HEK293T (cell line): ENCODE measurements at regions not wholly inside any gene's neighbourhood (a gene's known extent, or its start where the extent isn't known, plus 50 kb on each side); places are given as distances from the start of the nearest gene placed in this dataset.

Experiments
- ARNT ChIP-seq: fragments of 450-650 bp; IDR thresholded peaks from 2 replicates; pipeline ENCODE4 v1.6.1; 2017; ENCODE audit warnings: mild to moderate bottlenecking
- BHLHE40 ChIP-seq: fragments of 450-650 bp; IDR thresholded peaks from 2 replicates; pipeline ENCODE4 v1.6.1; 2016; ENCODE audit warnings: mild to moderate bottlenecking, moderate library complexity, borderline replicate concordance
- CTBP1 ChIP-seq: fragments of 450-650 bp; IDR thresholded peaks from 2 replicates; pipeline ENCODE4 v1.6.1; 2016; ENCODE audit warnings: borderline replicate concordance
- ELF4 ChIP-seq: fragments of 450-650 bp; IDR thresholded peaks from 2 replicates; pipeline ENCODE4 v1.6.1; 2017; ENCODE audit warnings: antibody characterized with exemption
- FOXA1 ChIP-seq: fragments of 450-650 bp; IDR thresholded peaks from 2 replicates; pipeline ENCODE4 v1.6.1; 2016; ENCODE audit warnings: mild to moderate bottlenecking
- FOXK2 ChIP-seq: fragments of 450-650 bp; IDR thresholded peaks from 2 replicates; pipeline ENCODE4 v1.6.1; 2016; ENCODE audit warnings: mild to moderate bottlenecking
- FOXM1 ChIP-seq: fragments of 450-650 bp; IDR thresholded peaks from 2 replicates; pipeline ENCODE4 v1.6.1; 2017; ENCODE audit warnings: mild to moderate bottlenecking, borderline replicate concordance
- L3MBTL2 ChIP-seq: fragments of 450-650 bp; conservative IDR thresholded peaks from 2 replicates; pipeline ENCODE4 v1.6.1; 2016; ENCODE audit warnings: mild to moderate bottlenecking
- PKNOX1 ChIP-seq: fragments of 450-650 bp; IDR thresholded peaks from 2 replicates; pipeline ENCODE4 v1.6.1; 2016
- SP1 ChIP-seq: fragments of 450-650 bp; IDR thresholded peaks from 2 replicates; pipeline ENCODE4 v1.6.1; 2017
- SUZ12 ChIP-seq: fragments of 450-650 bp; IDR thresholded peaks from 2 replicates; pipeline ENCODE4 v1.6.1; 2016; ENCODE audit warnings: mild to moderate bottlenecking
- TARDBP ChIP-seq: fragments of 450-650 bp; IDR thresholded peaks from 2 replicates; pipeline ENCODE4 v1.6.1; 2016
- ZNF384 ChIP-seq: fragments of 450-650 bp; IDR thresholded peaks from 2 replicates; pipeline ENCODE4 v1.6.1; 2016

GRCh38 chr14:40523123-40523522 is 1083.6 kb upstream of the LRFN5 start:
- TF ChIP-seq SUZ12 (no peak), FOXA1 (no peak), FOXM1 (no peak), BHLHE40 (no peak), ARNT (no peak), SP1 (no peak), PKNOX1 (no peak), FOXK2 (no peak), TARDBP (no peak), ELF4 (no peak), CTBP1 (no peak), ZNF384 (no peak), L3MBTL2 (no peak)
